ENCODE measurements at regions not wholly inside any gene's neighbourhood (a gene's known extent, or its start where the extent isn't known, plus 50 kb on each side); places are given as distances from the start of the nearest gene placed in this dataset.
"Not testable (repeated sequence)": the region's sequence is repeated elsewhere in the genome, so short reads cannot be mapped to it uniquely, and the experiment has no call there.

DNA sequence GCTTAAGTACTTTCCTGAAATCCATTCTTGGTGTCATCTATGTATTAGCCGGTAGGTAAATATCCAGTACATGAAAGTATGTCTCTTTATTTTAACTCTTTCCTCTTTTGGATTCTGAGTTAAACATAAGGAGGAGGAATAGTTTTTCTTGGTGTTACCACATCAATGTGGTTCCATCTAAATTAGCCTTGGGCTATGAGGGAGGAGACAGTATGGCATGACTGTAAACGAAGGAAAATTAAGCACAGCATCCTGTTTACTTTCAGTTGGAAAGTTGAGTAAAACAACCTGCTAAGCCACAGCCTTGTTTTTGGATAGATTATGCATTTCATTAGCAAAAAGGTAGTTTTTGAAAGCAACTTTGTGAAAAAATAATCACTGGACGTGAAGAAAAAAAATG, 693.0 kb upstream of the SOX9 start:
- DNase-seq: no peak

DNA sequence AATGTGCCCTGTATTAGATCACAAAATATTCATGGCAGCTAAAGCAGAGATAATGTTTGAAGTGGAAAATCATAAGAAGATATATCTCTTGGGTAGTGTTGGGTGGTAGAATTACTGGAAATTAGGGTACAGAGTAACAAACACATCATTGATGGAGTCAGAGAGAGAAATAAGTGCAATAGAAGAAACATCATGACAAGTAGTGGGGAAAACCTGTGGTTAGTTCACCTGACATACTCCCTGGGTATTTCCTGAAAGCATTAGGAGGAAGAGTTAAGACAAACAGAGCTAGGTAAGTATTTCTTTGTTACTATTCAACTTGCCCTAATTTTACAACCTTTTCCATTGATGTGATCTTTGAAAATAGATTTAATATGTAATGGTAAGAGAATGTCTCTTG, 691.9 kb upstream of the SOX9 start:
- no peak for DNase-seq

DNA sequence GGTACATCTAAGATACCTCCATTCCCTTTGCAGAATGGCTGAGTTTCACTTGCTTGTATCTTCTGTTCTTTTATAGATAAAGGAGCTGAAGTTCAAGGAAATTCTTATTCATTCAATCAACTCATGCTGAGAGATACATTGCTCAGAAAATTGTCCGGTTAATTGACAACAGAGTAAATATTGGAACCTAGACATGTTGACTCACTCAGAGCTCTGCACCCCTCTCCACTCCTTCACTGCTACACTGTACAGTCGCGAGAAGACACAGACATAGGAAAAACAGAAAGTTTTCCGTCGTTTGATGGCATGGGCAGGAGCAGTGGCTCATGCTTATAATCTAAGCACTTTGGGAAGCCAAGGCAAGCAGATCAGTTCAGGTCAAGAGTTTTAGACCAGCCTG, 690.5 kb upstream of the SOX9 start:
- no peak for DNase-seq

DNA sequence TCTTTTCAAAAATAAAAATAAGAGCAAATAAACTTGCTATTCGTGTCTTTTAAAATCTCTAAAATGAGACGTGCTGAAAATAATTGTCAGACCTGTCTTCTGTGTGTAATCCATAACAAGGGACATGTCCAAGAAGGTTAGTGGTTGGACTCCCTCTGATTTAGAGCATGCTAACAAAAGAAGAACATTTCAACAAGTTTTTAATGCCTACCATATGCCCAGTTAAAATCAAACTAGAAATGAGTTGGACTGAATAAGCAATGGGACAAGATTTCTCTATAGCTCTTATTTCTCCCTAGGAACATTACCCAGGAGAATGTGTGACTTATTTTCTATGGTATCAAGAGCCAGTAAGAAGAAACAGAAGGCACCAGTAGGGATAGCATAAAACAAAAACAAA, 689.7 kb upstream of the SOX9 start:
- DNase-seq: no peak

DNA sequence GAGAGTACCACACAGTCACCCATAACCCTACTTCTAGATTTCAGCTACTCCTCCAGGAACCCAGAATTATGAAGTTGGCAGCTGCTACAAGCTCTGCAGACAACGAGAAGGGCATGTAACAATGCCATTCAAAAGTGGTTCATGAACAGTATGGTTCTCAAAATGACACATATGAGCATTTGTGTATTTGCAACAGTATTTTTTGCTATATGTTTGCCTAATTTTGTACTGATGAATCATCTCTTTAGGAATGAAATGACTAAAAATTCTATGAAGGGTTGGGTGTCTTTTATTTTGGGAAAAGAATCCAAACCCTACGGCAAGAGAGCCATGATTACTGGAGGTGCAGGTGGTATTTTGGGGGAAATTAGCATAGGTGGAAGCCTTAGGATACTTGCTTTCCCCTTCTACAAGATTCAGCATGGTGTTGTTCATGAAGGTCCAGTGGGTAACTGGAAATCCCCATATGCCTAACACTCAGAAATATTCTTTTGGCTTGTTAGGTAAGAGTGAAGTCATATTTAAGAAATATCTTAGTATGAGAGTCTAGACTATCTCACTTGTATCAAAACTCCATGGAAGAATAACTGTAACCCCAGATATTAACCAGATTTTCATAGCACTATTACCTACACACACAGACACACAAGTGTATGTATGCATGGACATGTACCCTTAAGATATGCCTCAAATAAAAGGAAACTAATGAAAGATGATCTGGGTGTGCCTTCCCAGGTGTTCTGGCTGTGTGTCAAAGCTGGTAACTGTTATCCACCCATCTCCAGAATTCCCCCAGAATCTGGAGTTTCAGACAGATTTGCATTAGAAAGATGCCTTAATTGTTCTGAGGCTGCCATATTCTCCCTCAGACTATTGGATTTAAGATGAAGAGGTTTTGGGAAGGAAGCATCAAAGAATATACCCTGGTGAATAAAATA, 688.2 kb upstream of the SOX9 start:
- no peak for DNase-seq

DNA sequence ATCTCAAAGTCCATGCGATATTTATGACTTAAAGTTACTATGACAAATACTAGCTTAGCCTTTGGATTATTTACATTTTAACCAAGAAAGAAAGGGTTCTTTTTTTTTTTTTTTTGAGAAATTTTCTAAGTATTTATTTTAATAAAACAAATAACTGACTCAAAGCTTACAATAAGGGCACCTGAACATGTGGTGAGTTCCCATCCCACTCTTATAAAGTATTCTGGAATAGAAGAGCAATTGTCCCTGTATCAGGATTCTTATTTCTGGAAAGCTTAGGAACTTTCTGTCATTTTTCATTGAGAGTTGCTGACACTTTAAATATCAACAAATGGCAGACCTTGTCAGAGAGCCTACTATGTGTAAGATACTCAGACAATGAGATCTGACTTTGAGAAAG, 686.1 kb upstream of the SOX9 start:
- no peak for DNase-seq

DNA sequence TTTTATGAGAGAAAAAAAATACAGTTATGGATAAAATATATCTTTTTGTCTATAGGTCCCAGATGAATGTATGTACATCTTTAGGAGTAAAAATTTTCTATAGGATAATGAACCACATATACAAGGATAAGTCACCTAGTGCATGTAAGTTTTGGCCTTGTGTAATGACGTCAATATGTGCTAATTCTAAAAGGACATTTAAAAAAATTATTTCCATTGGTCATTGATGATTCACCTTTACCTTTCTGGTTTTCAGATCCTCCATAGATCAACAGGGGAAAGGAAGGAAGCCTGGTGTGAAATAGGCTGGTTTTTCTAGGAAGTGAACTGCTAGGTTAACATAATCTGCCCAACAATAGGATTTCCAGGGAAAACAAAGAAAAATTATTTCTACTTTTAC, 684.3 kb upstream of the SOX9 start:
- DNase-seq: no peak

DNA sequence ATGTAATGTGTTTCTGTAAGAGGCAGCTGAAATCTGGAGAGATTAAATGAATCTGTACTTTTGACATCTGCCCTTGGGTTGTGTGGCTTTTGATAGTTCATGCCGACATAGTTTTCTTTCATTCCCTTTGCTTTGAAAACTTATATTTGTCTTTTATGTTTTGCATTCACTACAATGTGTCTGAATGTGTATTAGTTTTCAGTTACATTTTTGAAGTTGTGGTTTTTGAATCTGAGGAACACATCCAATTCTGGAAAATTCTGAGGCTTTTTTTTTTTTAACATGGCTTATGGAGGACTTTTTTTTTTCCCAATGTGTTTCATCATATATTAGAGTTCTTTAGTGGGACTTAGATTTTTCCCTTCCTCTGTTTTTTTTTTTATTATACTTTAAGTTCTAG, 683.7 kb upstream of the SOX9 start:
- DNase-seq: no peak

DNA sequence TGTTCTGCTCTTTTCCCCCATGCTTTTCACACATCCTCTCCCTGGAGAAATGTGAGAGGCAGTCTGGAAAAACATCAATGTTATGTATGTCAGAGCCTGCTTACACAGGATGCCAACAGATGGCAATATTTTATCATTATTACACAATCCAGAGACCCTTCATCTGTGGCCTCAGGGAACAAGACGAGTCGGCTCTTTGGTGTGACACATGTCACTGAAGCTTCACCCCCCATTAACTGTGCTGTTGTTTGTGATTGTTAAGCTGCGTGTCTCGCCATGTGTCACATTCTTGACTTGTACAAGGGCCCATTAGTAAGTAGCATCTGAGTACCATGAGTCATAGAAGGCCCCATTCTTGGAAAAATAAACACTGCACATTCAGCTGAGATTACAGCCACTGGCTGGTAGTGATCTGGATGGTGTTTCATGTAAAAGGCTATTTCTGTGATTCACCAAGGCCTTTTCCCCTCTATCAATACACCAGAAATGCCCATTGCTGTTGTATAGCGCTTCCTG, 682.1 kb upstream of the SOX9 start:
- no peak for DNase-seq

DNA sequence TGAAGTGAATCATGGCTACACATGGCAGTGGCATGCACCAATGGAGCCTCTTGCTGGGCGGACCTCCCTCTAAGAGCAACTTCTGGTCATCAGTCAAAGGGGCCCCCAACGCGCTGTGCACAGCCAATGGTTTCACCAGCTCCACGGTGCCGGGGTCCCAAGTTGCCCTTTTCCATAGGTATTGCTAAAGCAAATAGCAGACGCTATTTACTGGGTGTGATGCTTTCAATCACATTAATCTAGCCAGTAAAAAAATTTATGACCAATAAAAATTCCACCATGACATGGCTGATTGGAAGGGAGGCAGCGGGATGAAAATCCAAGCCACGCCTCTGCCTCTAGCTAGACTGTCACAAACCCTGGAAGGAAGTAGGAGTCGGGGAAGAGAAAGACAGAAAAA, 680.3 kb upstream of the SOX9 start:
- DNase-seq: no peak

DNA sequence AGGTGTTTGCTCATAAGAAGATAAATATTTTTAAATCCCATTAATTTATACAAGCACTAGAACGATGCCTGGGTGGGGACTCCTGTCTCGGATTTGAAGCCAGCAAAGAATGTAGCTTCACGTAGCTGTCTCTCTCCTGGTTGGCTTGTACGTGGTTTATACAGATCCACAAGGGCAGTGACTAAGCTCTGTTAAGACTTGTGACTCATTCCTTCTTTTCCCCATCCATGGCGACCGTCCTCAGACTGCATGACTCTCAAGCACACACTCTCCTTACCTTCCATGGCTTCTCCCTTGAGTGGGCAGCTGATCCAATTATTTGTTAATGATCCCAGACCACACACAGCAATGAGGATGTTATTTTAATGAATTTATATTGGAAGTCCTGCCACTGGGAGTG, 679.7 kb upstream of the SOX9 start:
- no peak for DNase-seq

DNA sequence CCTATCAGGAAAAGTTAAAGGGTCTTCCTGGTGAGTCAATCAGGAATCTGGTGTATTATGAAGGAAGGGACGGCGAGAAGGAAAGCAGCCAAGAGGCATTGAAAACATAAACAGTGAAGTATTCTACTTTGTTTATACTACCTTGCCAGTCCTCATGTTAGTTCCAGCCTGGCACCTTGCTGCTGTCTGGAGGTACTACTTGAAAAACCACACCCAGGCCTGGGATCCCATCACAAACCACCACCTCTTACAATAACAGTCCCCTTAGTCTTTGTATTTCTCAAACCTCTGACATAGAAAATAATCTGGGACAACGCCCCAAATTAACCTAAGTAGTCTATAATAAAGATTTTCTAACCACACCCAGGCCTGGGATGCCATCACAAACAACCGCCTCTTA, 676.7 kb upstream of the SOX9 start:
- no peak for DNase-seq

DNA sequence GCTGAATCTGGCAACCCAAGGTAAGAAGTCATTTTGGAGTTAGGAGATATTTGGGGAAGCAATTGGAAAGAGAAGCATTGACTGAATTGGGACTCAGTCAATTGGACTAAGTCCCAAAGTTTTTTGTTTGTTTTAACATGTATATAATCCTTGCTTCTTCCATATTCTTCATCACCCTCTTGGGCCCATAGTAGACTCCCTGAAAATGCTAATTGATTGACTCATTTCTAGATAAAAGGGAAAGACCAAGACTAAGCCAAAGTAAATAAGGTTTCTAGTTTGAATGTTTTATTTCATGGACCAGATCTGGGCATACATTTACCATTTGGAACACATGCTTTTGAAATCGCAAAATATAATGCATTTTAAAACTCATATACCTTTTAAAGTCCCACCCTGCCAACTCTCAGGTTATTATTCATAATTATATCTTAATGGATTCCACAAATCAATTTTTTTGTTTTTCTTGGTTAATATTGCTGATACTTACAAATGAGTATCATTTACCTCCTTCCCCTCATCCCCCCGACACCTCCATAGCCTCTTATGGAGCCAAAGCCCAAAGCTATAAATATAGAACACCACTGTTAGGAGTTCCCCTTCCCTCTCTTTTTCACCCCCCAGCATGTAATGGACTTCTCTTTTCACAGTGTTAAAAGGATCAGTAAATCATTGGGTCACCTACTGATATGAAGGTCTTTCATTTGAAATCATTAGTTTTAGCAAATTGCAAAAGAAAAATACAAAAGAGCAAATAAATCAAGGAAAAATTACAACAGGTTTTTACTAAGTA, 674.0 kb upstream of the SOX9 start:
- no peak for DNase-seq

DNA sequence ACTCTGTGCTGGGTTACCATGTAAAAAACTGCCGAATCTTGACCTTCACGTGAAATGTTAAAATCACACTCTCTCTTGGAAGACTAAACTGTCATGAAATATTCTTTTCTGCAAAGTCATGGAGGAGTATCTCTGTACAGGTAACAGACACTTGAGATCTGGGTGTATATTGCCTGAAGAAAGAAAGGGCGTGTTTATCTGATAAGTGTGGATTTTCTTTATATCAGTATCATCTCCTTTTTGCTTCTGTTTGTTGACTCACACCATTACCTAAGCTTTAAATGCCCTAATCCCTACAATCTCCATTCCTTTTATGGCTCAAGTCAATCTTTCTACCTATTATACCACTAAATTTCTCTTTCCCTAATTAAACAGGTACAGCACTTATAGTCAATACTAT, 673.2 kb upstream of the SOX9 start:
- no peak for DNase-seq

DNA sequence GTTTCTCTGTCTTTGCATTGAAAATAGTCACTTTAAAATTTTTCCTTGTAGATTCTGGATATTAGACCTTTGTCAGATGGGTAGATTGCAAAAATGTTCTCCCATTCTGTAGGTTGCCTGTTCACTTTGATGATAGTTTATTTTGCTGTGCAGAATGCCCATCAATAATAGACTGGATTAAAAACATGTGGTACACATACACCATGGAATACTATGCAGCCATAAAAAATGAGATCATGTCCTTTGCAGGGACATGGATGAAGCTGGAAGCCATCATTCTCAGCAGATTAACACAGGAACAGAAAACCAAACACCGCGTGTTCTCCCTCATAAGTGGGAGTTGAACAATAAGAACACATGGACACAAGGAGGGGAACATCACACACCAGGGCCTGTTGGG, 670.2 kb upstream of the SOX9 start:
- DNase-seq: not testable (repeated sequence)

DNA sequence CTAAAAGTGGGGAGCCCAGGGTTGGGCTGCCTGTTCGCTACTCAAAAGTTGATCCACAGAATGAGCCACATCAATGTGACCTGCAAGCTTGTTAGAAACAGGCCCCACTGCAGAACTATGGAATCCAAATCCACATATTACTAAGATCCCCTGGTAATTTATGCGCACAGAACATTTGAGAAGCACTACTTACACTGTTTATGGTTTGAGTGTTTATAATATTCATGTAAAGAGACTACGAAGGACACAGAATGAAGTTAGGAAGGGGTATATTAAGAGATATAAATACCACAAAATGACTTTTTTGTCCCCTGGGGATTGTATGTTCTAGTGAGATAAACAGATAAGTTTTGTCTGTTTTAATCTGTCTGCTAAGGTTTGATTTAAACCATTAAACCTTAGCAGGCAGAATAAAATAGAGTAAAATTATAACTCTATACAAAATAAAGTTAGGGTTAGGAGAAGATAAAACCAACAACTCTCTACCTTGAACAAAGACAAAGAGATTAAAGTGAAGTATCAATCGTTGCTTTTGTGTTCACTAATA, 666.9 kb upstream of the SOX9 start:
- DNase-seq: no peak

DNA sequence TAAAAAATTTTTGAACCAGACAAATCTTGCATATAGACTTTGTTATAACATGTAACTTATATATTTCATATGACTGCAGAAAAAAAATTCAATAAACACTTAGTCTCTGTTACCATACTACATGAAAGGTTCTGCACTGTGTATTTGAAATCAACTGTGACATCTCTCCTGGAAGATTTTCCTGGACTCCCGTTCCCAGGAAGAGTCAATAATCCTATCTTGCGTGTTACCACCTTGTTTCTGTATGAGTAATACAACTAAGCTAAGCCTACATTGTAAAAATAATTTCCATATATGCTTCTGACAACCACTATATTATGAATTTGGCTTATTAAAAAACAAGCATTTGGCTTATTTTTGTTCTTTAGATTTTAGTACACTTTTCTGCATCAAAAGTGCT, 665.6 kb upstream of the SOX9 start:
- no peak for DNase-seq

DNA sequence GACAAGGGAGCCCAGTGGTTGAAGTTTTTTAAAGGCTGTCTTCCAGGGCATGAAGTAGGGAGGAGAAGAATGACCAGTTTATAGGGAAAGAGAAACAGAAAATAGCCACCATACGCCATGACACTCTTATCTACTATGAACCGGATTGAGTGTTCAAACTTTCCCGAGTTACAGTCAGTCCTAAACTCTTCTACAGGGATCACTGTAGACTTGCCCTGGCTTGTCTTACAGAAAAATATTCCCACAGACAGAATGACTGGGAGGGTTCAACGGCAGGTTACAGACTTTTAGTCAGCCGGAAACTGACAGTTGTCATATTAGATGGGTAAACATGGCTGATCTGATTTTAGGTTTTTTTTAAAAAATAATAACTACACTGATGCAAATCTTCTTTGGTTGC, 662.5 kb upstream of the SOX9 start:
- no peak for DNase-seq

DNA sequence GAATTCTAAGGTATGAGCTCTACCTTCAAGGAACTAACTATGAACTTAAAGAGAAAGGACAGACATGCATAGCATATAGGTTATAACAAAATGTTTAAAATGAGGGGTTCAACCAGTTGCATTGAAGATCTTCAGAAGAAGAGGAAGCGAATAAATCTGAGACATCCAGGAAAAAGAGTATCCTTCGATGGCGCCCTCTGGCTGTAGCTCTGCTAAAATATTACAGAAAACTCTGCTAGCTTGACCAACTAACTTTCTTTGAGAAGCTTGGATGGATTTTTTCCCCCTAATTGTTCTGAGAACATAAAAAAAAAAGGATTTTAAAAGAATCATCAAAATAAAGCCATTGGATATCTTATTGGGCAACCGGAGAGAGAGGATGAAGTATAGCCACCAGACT, 659.9 kb upstream of the SOX9 start:
- no peak for DNase-seq

DNA sequence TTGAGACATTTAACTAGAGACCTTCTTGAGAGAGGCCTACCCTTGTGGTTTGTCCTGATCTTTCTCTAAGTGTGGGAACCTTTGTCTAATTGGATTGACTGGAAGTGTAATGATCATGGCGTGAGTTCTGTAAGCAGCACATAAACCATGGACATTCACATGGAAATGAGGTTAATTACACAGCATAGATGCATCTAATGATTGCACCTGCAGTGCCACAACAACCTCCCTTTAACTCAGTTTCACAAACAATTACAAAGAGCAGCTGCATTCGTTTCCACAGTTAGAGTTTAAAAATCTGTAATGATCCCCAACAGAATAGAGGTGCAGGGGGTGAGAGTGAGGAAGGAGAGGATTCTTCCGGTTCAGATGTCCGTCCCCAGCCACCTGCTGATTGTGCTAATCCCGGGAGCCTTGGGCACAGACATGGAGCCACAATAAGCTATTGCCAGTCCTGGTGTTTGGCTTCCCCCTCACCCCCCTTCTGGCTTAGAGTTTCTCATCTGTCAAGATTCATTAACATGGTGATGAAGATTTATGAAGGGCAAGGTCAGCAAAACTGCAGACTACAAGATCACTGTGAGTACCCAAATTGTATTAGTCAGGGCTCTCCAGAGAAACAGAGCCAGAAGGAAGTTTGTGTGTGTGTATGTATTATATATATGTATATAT, 659.2 kb upstream of the SOX9 start:
- DNase-seq: no peak

DNA sequence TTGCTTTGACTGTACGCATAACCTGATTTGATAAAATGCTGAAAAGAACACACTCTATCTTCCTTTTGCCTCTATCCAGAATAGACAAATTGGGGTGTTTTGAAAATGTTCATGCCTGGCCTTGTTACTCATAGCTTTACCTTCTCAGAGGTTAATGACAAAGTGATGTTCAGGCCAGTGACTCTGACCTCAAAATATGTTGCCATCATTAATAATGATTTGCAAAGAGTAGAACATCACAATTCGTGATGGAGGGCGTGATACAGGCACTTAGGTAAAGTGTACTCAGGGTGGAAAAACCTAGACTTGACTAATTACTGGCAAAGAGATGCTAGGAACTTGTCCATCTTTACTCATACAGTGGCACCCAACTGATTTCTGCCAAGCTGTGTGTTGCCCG, 656.6 kb upstream of the SOX9 start:
- no peak for DNase-seq

DNA sequence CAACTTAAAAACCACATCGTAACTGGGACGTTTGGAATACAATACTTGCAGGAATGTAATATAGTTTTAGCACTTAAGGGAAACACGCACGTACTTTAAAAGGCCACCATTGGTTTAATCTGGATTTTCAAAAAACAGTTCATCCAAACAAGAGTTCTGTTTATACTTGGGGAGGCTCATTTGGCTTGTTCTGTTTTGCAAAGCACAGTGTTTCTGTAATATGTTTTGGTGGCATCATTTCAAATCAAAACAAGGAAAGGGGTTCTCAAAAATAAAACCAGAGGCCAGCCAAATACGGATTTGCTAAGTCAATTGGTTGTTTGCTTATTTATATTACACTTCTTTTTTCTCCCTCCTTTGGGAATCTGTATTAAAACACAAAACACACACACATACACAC, 656.1 kb upstream of the SOX9 start:
- DNase-seq: no peak

DNA sequence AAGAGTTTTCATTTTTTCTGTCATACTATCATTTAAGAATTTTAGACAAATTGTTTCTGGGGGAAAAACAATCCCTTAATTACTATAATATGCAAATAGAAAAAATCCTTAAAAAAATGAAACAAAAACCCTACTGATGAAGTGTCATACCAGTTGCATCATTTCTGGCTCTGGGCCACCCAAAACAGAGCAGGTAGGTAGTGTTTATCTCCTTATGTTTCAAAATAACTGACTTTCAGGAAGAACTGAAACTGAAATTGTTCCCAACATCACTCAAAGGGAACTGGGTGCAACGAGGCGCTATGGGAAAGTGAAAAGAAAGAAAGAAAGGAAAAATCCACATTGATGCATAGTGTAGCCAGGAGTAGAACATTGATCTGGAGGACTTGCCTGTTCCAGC, 653.1 kb upstream of the SOX9 start:
- no peak for DNase-seq
